Endodermal cell (in vitro differentiated cells): ENCODE measurements at regions not wholly inside any gene's neighbourhood (a gene's known extent, or its start where the extent isn't known, plus 50 kb on each side); places are given as distances from the start of the nearest gene placed in this dataset.

Experiments used
- DNase-seq: peaks from one replicate; pipeline ENCODE4 v3.0.0-alpha.2; 2017
- H3K27ac ChIP-seq: 2 replicates; pipeline ENCODE4 v1.5.1; 2013; ENCODE audit warnings: mild to moderate bottlenecking, low read depth, low read length, moderate library complexity
- H3K27me3 ChIP-seq: 2 replicates; pipeline ENCODE4 v1.6.1; 2013; ENCODE audit warnings: mild to moderate bottlenecking, low read length, moderate library complexity; ENCODE audit not compliant: insufficient read depth, control insufficient read depth, poor library complexity, severe bottlenecking
- H3K36me3 ChIP-seq: 2 replicates; pipeline ENCODE4 v1.7.0; 2013; ENCODE audit warnings: mild to moderate bottlenecking, low read length, moderate library complexity; ENCODE audit not compliant: control insufficient read depth, insufficient read depth
- H3K4me1 ChIP-seq: one replicate; pipeline ENCODE4 v1.7.0; 2013; ENCODE audit warnings: low read length; ENCODE audit not compliant: control insufficient read depth, insufficient read depth
- H3K4me3 ChIP-seq: 2 replicates; pipeline ENCODE4 v1.5.1; 2013; ENCODE audit warnings: mild to moderate bottlenecking, low read length, moderate library complexity
- H3K9ac ChIP-seq: 2 replicates; pipeline ENCODE4 v1.6.1; 2013; ENCODE audit warnings: mild to moderate bottlenecking, low read length, moderate library complexity; ENCODE audit not compliant: poor library complexity, severe bottlenecking; ENCODE audit errors: extremely low read depth
- H3K9me3 ChIP-seq: 2 replicates; pipeline ENCODE4 v1.6.1; 2013; ENCODE audit warnings: mild to moderate bottlenecking, low read length, moderate library complexity; ENCODE audit not compliant: control insufficient read depth
- H3K27ac Mint-ChIP-seq: 2 replicates; pipeline ENCODE4 v1.8.0; 2020; ENCODE audit warnings: mixed read lengths
- H3K27me3 Mint-ChIP-seq: 2 replicates; pipeline ENCODE4 v1.8.0; 2021; ENCODE audit warnings: mild to moderate bottlenecking, mixed read lengths; ENCODE audit not compliant: insufficient read depth
- H3K36me3 Mint-ChIP-seq: 2 replicates; pipeline ENCODE4 v1.8.0; 2020; ENCODE audit warnings: low read depth, mixed read lengths
- H3K4me1 Mint-ChIP-seq: 2 replicates; pipeline ENCODE4 v1.8.0; 2020; ENCODE audit warnings: mixed read lengths
- H3K4me3 Mint-ChIP-seq: 2 replicates; pipeline ENCODE4 v1.8.0; 2020; ENCODE audit warnings: mild to moderate bottlenecking, moderate library complexity, mixed read lengths
- H3K9me3 Mint-ChIP-seq: 2 replicates; pipeline ENCODE4 v1.8.0; 2020; ENCODE audit warnings: mild to moderate bottlenecking, mixed read lengths
- CTCF ChIP-seq: fragments of 200-600 bp; sonication (generic); conservative IDR thresholded peaks from 2 replicates; pipeline ENCODE4 v1.5.0; 2021; ENCODE audit warnings: antibody characterized with exemption, mild to moderate bottlenecking
- WGBS, 2 experiments: methylation state at CpG; one replicate each; pipeline versions ENCODE4 v1.1.5 to v1.1.7; 2013; ENCODE audit warnings: missing lambda C conversion rate in 2 of 2, mixed read lengths in 1 of 2; ENCODE audit not compliant: insufficient coverage in 1 of 2, insufficient read length in 1 of 2; 5-methylcytosine and 5-hydroxymethylcytosine counted together

- H3K9me3 Mint-ChIP-seq, result no peaks in the 10 kb centered on the region
These were observed 281.0 kb upstream of the HS6ST1 start for GRCh38 chr2:128599700-128600099.

GRCh38 chr2:128600581-128601297, 282.1 kb upstream of the HS6ST1 start:
- Histone ChIP-seq H3K4me1 (no peaks in the 10 kb centered on the region), H3K27ac (no peak overlapping the region), H3K36me3 (no peaks in the 10 kb centered on the region), H3K4me3 (no peak overlapping the region), H3K9ac (no peak overlapping the region), H3K27me3 (no peaks in the 10 kb centered on the region), H3K9me3 (no peaks in the 10 kb centered on the region)
- Mint-ChIP-seq H3K9me3 (no peaks in the 10 kb centered on the region), H3K27ac (no peak overlapping the region), H3K36me3 (no peaks in the 10 kb centered on the region), H3K4me3 (no peak overlapping the region), H3K27me3 (no peaks in the 10 kb centered on the region), H3K4me1 (no peaks in the 10 kb centered on the region)
- DNase-seq, result no peak
- WGBS, 2 experiments, result 86 to 94% methylated on average over 11 to 15 of the region's 15 CpGs
- TF ChIP-seq CTCF, result no peak

More at GRCh38 chr2:128599700-128600099, 281.0 kb upstream of the HS6ST1 start:
- no peak for DNase-seq
- Histone ChIP-seq H3K4me3 (no peak overlapping the region), H3K27me3 (no peaks in the 10 kb centered on the region), H3K36me3 (no peaks in the 10 kb centered on the region), H3K4me1 (no peaks in the 10 kb centered on the region), H3K27ac (no peak overlapping the region), H3K9me3 (no peaks in the 10 kb centered on the region), H3K9ac (no peak overlapping the region)
- H3K27me3 Mint-ChIP-seq, result no peaks in the 10 kb centered on the region
- no peak overlapping the region for H3K27ac Mint-ChIP-seq
- H3K36me3 Mint-ChIP-seq, result no peaks in the 10 kb centered on the region
- peaks cover 8% of the 10 kb centered on the region for H3K4me1 Mint-ChIP-seq
- no peak for TF ChIP-seq CTCF
- no peak overlapping the region for H3K4me3 Mint-ChIP-seq
- 90 to 96% methylated on average over 2 to 8 of the region's 8 CpGs for WGBS, 2 experiments

- H3K9me3 Mint-ChIP-seq, result no peaks in the 10 kb centered on the region
- Histone ChIP-seq H3K27me3 (no peaks in the 10 kb centered on the region), H3K36me3 (no peaks in the 10 kb centered on the region), H3K4me1 (no peaks in the 10 kb centered on the region), H3K27ac (no peak overlapping the region), H3K9me3 (no peaks in the 10 kb centered on the region), H3K4me3 (no peak overlapping the region), H3K9ac (no peak overlapping the region)
- H3K27ac Mint-ChIP-seq, result no peak overlapping the region
- H3K4me3 Mint-ChIP-seq, result no peak overlapping the region
- H3K36me3 Mint-ChIP-seq, result no peaks in the 10 kb centered on the region
- H3K27me3 Mint-ChIP-seq, result no peaks in the 10 kb centered on the region
- DNase-seq, result no peak
- H3K4me1 Mint-ChIP-seq, result no peaks in the 10 kb centered on the region
- 90 to 94% methylated on average over 9 to 16 of the region's 16 CpGs for WGBS, 2 experiments
- peak; percentile 41 for TF ChIP-seq CTCF
These were observed 282.8 kb upstream of the HS6ST1 start for GRCh38 chr2:128601298-128602037.
